ENCODE measurements at regions not wholly inside any gene's neighbourhood (a gene's known extent, or its start where the extent isn't known, plus 50 kb on each side); places are given as distances from the start of the nearest gene placed in this dataset.

DNA sequence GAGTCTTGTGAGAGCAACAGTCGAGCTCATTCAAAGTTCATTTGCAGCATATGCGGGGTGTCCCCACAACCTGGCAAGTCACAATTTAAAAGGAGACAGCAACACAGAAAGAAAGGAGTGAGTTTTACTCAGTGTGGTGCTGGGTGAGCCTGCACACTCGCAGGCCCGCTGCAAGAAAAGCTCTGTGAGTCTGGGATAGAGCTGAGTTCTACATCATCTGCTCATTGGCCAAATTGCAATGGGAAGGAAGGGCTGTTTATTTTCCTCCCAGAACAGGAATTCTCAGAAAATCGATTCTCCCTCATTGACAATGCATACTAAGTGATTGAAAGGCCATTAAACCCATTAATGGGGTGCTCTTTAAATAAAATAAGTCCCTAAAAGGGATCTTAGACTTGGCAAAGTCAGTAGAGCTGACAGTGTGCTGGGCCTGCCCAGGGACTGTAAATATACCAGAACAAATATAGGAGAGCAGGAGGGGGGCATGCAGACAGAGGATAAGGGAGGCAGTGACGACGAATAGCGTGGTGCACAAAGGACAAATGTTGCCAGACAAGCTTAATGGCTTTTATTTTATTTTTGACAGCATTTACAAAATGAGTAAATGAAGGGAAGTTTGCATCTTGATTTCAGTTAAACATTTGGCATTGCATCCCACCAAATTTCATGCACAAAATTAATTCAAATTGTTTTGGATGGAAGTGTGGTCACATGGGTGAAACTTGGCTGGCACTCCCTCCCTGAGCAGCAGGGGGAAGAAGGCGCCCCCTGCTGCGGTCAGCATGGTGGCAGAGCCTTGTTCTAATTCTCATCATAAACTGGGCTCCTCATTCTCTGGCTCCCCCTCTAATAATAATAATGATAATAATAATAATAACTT lies 215.7 kb downstream of the SNX10 start:
- TF ChIP-seq POLR2A (IDR thresholded peaks at IDR 0.05; ENCODE audit: low read depth, low read length) (no peak), POLR2AphosphoS5 (IDR thresholded peaks at IDR 0.05; ENCODE audit: low read depth, low read length) (no peak), TAF1 (IDR thresholded peaks at IDR 0.05; ENCODE audit: borderline replicate concordance, low read depth, low read length) (no peak)

Measured in GM12892 (cell line).